EH (cell line): ENCODE measurements at regions not wholly inside any gene's neighbourhood (a gene's known extent, or its start where the extent isn't known, plus 50 kb on each side); places are given as distances from the start of the nearest gene placed in this dataset.
"Not testable (repeated sequence)": the region's sequence is repeated elsewhere in the genome, so short reads cannot be mapped to it uniquely, and the experiment has no call there.

Experiments used
- DNase-seq: peaks from one replicate; pipeline ENCODE4 v3.0.0-alpha.2; 2015; ENCODE audit warnings: low read depth

- no peak for DNase-seq
Measured at GRCh38 chr22:49392841-49393510, 434.7 kb downstream of the BRD1 start.

- DNase-seq: no peak
Measured at GRCh38 chr22:49392247-49392646, 435.4 kb downstream of the BRD1 start.

- DNase-seq: no peak
Measured at GRCh38 chr22:49391436-49391835, 436.2 kb downstream of the BRD1 start.

DNA sequence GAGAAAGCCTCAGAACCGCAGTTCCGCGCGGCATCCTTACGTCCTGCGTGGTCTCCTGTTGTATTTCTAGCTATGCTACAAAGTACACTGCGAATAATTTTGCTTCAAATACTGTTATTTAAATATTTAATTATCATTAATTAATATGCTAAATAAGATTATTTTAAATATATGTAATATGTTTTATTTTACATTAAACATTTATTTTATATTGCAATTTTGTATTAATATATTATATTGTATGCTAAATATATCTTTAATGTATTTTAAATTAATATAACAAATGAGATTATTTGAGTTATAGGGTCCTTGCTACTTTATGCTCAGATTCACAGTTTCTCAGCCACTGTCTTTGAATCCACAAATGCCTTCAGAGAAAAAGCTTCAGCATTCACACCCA lies 436.7 kb downstream of the BRD1 start:
- DNase-seq: no peak

DNA sequence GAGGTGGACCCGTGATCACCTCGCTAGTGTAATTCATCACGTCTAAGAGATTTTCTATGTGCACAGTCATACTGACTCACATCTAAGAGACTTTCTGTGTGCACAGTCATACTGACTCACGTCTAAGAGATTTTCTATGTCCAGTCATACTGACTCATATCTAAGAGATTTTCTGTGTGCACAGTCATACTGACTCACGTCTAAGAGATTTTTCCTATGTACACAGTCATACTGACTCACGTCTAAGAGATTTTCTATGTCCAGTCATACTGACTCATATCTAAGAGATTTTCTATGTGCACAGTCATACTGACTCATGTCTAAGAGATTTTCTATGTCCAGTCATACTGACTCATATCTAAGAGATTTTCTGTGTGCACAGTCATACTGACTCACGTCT lies 443.8 kb downstream of the BRD1 start:
- not testable (repeated sequence) for DNase-seq

DNA sequence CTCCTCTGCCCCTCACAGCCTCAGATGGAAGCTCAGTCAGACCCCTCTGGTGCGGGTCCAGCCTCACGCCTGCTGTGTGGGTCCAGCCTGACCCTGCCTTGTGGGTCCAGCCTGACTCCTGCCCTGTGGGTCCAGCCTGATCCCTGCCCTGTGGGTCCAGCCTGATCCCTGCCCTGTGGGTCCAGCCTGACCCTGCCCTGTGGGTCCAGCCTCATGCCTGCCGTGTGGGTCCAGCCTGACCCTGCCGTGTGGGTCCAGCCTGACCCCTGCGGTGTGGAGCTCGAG lies 445.3 kb downstream of the BRD1 start:
- DNase-seq: no peak

DNA sequence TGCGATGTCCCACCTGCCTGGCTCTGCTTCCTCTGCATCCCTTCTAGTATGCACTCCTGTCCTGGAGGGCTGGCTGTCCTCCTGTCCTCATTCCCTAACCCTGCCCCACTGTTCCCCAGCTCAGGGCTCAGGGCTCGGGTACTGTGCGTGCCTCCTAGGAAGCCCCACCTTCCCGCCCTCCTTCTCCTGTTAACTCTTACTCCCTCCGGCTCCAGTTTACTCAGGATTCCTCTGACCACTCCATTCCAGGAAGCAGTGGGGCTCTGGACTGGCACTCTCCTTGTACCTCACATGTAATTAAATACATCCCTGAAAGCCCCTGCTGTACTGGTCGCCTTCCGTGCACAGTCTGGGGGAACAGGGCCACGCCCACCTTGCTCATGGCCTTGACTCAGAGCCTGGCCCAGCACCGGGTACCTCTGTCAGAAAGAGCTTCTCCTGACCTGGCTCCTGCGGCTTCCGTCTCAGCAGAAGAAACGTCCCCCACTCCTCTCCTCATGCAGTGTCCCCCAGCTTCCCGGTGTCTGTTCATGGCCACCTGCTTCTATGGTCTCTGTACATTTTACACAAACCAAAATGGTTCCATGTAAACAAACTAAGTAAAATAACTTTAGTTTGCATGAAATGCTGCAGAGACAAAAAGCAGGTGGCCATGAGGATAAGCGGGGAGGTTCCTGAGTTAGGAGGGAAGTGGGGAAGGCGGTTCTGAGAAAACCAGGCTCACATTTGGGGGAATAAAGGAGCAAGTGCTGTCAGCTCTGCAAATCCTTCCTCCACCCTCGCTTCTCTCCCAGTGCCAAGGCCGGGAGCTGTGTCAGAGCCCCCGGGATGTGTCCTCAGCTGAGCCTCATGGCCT lies 445.9 kb downstream of the BRD1 start:
- DNase-seq: no peak

DNA sequence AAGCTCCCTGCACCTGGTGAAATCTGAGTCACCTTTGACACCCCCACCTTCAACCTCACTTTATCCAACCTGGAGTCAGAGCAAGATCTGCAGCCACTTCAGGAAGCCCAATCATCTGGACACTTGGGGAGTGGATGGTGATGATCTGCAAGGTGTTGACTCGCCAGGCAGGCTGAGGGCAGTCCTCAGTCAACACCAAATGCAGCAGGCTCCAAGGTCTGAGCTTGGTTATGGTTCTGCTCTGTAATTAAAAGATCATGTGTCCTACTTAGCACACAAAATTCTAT lies 446.9 kb downstream of the BRD1 start:
- DNase-seq: no peak

DNA sequence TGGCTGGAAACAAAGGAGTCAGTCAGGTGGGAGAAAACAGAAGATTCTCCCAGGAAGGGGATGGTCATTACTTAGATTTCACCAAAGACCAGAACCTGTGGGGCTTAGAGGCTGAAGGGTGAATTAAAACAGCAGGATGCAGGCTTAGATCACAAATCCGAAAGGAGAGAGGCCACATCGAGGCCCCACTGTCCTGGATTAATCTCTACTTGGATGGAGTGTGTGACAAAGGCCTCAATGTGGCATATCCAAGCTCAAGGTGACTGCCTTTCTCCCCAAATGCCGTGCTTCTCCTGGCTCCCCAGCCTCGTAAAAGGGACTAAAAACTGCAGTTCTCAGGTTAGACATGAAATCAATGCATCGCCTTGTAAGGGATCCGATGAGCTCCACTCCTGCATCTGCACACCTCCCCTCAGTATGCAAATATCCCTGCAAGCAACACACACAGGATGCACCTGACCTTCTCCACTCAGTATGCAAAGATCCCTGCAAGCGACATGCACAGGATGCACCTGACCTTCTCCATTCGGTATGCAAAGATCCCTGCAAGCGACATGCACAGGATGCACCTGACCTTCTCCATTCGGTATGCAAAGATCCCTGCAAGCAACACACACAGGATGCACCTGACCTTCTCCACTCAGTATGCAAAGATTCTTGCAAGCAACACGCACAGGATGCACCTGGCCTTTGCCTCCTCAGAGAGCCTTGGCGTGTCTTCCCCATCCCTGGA lies 447.4 kb downstream of the BRD1 start:
- DNase-seq: no peak

GRCh38 chr22:49377306-49377705 lies 450.4 kb downstream of the BRD1 start:
- no peak for DNase-seq

DNA sequence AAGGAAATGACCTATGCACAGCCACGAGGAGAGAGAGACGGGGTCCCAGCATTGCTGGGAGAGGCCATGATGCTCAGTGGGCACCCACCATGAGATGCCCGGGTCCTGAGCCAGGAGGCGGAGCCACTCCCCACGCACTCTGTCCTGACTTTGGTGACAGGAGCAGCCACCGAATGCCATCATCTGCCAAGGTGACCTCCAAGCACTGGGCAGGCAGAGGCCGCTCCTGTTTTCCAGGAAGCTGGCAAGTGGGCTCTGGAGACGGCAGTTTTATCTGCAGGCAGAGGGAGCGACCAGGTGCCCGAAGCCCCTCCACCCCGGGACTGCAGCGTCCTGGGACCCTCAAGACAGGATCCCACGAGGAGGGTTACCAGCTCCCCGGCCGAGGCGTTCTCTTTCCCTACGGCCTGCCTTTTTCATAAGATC lies 453.9 kb downstream of the BRD1 start:
- no peak for DNase-seq

- no peak for DNase-seq
Measured at GRCh38 chr22:49373289-49373666, 454.4 kb downstream of the BRD1 start.

- DNase-seq: no peak
Measured at GRCh38 chr22:49372530-49373288, 455.0 kb downstream of the BRD1 start.

- no peak for DNase-seq
Measured at GRCh38 chr22:49372111-49372529, 455.6 kb downstream of the BRD1 start.

DNA sequence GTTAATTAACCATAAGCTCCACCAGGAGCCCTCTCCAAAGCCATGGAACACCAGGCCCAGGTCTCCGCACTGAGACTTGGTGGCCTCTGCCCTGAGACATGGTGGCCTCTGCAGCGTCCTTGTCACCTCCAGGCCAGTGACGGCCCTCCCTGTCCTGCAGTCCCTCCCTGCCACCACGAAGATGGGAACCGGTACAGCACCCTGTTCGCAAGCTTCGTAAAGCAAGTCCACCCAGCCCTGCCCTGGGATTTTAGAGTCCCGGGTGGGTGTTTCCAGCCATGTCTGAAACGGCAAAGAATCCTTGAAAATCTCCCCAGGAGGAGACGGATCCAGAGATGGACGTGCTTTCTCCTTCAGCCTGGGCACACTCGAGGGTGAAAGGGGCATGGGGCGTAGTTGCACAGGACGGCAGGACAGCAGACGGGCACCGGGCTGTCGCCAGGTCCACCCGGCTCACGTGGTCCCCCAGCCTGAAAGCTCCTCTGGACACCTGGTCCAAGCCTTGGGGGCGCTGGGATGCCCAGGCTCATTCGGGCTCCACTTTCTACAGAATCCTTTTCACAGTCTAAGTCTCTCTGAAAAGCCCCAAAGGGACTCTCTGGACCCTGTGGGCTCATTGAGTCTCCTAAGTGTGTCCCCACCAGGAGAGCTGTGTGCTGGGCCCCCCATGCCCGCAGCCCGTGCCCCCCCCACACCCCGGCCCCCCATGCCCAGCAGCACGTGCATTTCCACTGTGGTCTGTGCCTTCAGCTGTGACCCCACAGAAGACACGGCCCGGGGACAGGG lies 456.2 kb downstream of the BRD1 start:
- DNase-seq: no peak

DNA sequence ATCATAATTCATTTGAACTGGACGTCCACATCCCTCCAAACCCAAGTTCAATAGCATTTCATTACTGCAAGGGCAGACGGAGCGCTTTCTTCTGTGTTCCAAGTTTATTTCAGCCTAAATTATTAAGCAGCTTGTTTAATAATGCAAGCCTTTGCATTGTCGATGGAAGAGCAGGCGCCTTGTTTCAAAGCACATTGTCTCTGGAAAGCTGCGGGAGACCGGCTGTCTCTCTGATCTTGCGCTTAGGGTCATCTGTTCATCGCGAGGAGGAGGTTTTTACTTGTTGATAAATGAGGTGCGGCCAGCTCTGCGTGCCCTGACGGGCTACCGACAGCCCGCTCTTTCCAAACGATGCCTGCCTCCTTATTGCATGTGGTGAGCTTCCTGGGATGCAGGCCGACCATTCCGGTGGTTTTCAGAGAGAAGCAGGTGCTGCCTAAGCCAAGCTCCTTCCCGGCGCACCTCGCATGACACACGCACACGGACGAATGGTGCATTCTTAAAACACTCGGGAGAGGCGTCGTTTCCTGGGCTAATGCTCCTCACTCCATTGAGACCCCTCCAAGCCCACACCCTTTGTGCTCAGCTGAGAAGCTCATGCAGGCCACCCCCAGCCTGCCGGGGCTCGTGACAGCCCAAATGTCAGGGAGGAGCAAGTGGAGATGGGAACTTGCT lies 456.9 kb downstream of the BRD1 start:
- no peak for DNase-seq

GRCh38 chr22:49369726-49370626 lies 457.7 kb downstream of the BRD1 start:
- no peak for DNase-seq

GRCh38 chr22:49368976-49369725 lies 458.5 kb downstream of the BRD1 start:
- no peak for DNase-seq

- DNase-seq: no peak
Measured at GRCh38 chr22:49368221-49368975, 459.3 kb downstream of the BRD1 start.
